Tibial nerve (tissue), 4 donors: ENCODE measurements at regions not wholly inside any gene's neighbourhood (a gene's known extent, or its start where the extent isn't known, plus 50 kb on each side); places are given as distances from the start of the nearest gene placed in this dataset.

Experiments used
- DNase-seq, 2 donors: peaks; one replicate each; pipeline ENCODE4 v3.0.0-alpha.2; 2019; ENCODE audit warnings: low spot score in 2 of 2
- H3K27ac ChIP-seq, 4 donors: fragments of 200-600 bp; sonication (generic) in 3 of 4; one replicate each; pipeline ENCODE4 v1.5.1; 2017 to 2019; ENCODE audit warnings: mild to moderate bottlenecking in 1 of 4
- H3K27me3 ChIP-seq, 2 donors: fragments of 200-600 bp; sonication (generic) in 1 of 2; one replicate each; pipeline versions ENCODE4 v1.5.1 to v1.6.0; 2017 to 2019
- H3K36me3 ChIP-seq, 3 donors: fragments of 200-600 bp; sonication (generic); one replicate each; pipeline ENCODE4 v1.5.1; 2018 to 2019
- H3K4me1 ChIP-seq, 4 donors: fragments of 200-600 bp; sonication (generic) in 3 of 4; one replicate each; pipeline ENCODE4 v1.5.1; 2017 to 2019
- H3K4me3 ChIP-seq, 4 donors: fragments of 200-600 bp; sonication (generic) in 3 of 4; one replicate each; pipeline ENCODE4 v1.5.1; 2017 to 2019; ENCODE audit warnings: mild to moderate bottlenecking in 1 of 4, moderate library complexity in 1 of 4
- H3K9me3 ChIP-seq, 4 donors: fragments of 200-600 bp; sonication (generic) in 3 of 4; one replicate each; pipeline ENCODE4 v1.5.1; 2017 to 2019
- EP300 ChIP-seq, 2 donors: sonication (generic); formaldehyde crosslinking; IDR thresholded peaks; one replicate each; pipeline ENCODE4 v1.6.1; 2017; ENCODE audit warnings: antibody characterized with exemption in 2 of 2, mild to moderate bottlenecking in 1 of 2
- POLR2A ChIP-seq, 2 donors: fragments of 450-650 bp; IDR thresholded peaks; one replicate each; pipeline ENCODE4 v1.6.1; 2017; ENCODE audit warnings: antibody characterized with exemption in 2 of 2, mild to moderate bottlenecking in 2 of 2, moderate library complexity in 2 of 2
- WGBS, 2 donors: methylation state at CpG; one replicate each; pipeline ENCODE4 v1.1.5; 2018; 5-methylcytosine and 5-hydroxymethylcytosine counted together
- TF ChIP-seq, protein P1 (sequence below), 5 experiments: fragments of 200-600 bp in 3 of 5; fragments of 450-650 bp in 2 of 5; sonication (generic) in 3 of 5; IDR thresholded peaks; one replicate each; pipeline ENCODE4 v1.5.1; 2016 to 2019; ENCODE audit warnings: antibody characterized with exemption in 5 of 5, mild to moderate bottlenecking in 3 of 5, moderate library complexity in 2 of 5

DNA sequence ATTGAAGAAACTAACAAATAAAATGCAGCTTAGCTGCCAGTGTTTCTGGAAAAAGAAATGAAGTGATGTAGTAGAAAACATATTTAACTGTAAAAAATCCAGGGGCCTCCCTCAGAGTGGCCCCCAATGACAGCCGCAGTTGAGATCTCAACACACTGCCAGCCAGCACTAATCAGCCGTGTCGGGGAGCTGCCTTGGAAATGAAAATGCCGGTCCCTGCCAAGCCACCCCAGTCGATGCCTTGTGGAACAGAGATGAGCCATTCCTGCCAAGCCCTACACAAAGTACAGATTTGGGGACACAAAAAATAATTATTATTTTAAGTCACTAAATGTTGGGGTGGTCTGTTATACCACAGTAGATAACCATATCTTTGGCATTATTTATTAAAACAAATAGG lies 1342.4 kb downstream of the EFNB2 start:
- no peaks in the 10 kb centered on the region for H3K36me3 ChIP-seq
- no peak overlapping the region for H3K4me3 ChIP-seq
- H3K27ac ChIP-seq, result no peak overlapping the region
- H3K27me3 ChIP-seq, result no peaks in the 10 kb centered on the region
- H3K4me1 ChIP-seq, result no peaks in the 10 kb centered on the region
- no peak for DNase-seq
- WGBS, 2 donors, result 79 to 83% methylated on average over 5 of the region's 5 CpGs
- no peaks in the 10 kb centered on the region for H3K9me3 ChIP-seq
- TF ChIP-seq EP300 (IDR thresholded peaks at IDR 0.05), result no peak
- no peak for TF ChIP-seq POLR2A (IDR thresholded peaks at IDR 0.05)
- TF ChIP-seq, protein P1, sequence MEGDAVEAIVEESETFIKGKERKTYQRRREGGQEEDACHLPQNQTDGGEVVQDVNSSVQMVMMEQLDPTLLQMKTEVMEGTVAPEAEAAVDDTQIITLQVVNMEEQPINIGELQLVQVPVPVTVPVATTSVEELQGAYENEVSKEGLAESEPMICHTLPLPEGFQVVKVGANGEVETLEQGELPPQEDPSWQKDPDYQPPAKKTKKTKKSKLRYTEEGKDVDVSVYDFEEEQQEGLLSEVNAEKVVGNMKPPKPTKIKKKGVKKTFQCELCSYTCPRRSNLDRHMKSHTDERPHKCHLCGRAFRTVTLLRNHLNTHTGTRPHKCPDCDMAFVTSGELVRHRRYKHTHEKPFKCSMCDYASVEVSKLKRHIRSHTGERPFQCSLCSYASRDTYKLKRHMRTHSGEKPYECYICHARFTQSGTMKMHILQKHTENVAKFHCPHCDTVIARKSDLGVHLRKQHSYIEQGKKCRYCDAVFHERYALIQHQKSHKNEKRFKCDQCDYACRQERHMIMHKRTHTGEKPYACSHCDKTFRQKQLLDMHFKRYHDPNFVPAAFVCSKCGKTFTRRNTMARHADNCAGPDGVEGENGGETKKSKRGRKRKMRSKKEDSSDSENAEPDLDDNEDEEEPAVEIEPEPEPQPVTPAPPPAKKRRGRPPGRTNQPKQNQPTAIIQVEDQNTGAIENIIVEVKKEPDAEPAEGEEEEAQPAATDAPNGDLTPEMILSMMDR (IDR thresholded peaks at IDR 0.05), result no peak

DNA sequence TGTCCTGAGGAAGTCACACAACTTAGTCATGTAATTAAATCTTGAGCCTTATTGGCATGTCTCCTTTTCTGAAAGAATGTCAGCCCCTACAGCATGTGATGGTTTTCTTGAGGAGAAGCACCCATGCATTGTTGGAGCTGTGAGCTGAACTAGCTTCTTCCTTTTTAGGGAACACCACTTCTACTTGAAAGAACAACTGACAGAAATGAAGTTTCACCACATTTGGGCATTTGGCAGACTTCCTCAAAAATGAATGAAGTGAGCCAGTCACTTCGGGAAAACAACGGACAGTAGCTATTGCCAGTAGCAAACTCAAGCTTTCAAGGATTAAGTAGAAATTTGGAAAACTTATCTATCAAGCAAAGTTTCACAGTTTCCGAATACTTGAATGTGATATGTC lies 1351.3 kb downstream of the EFNB2 start:
- TF ChIP-seq EP300 (IDR thresholded peaks at IDR 0.05) (no peak), POLR2A (IDR thresholded peaks at IDR 0.05) (no peak)
- TF ChIP-seq, protein P1 (IDR thresholded peaks at IDR 0.05), result no peak
- Histone ChIP-seq H3K4me1 (no peaks in the 10 kb centered on the region), H3K36me3 (no peaks in the 10 kb centered on the region), H3K4me3 (no peak overlapping the region), H3K27me3 (no peaks in the 10 kb centered on the region), H3K9me3 (no peaks in the 10 kb centered on the region), H3K27ac (no peak overlapping the region)
- no peak for DNase-seq
- 80 to 87% methylated on average over 3 of the region's 3 CpGs for WGBS, 2 donors

DNA sequence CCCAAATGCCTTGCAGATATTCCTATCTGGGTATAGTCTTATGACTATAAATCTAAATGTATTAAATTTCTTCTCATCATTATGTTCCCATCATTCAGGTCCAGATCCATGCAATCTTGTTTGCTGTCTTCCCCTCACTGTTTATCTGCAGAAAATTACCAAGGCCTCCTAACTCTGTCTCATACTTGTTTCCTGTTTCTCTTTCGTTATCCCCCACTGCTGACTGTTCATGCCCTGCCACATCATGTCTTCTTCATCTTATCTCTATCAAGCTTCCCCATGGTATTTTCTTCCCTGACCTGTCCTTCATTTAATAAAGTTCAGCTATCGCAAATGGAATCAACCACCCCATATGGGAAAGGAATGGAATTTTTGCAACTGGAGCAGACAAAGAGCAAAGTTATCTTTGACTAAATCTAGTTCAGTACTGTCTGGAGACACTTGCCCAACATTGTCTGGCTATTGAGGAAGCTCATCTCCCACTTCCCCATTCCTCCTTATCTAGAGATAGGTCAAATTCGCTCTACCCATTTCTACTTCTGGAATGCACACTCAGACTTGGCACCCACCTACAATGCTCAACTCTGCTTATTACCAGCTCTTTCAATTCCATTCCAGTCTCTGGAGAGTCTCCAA lies 1358.1 kb downstream of the EFNB2 start:
- Histone ChIP-seq H3K4me3 (no peak overlapping the region), H3K4me1 (peaks cover 0 to 8% (median 0%) of the 10 kb centered on the region in 4 donors), H3K36me3 (no peaks in the 10 kb centered on the region), H3K27me3 (no peaks in the 10 kb centered on the region), H3K27ac (no peak overlapping the region), H3K9me3 (no peaks in the 10 kb centered on the region)
- TF ChIP-seq, protein P1 (IDR thresholded peaks at IDR 0.05), result no peak
- no peak for TF ChIP-seq EP300 (IDR thresholded peaks at IDR 0.05)
- TF ChIP-seq POLR2A (IDR thresholded peaks at IDR 0.05), result no peak
- DNase-seq, result no peak
- WGBS, 2 donors, result 82 to 88% methylated on average over 3 of the region's 3 CpGs

DNA sequence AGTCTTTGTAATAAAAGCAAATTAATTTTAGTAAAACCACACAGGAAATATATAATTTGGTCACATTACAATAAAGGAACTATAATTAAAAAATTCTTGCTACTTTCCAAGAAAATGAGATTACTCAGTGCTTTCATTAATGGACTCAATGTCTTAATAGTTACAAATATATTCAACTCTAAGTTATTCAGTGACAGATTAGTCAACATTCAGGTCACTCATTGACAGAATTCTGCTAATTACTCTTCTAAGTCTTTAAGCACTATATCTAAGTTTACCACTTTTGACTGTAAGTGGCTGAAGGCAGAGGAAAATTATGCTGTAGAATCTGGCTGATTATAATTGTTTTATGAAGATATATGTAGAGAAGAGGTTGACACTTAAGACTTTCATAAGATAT lies 1365.0 kb downstream of the EFNB2 start:
- Histone ChIP-seq H3K36me3 (no peaks in the 10 kb centered on the region), H3K27ac (no peak overlapping the region), H3K4me1 (no peaks in the 10 kb centered on the region), H3K27me3 (no peaks in the 10 kb centered on the region), H3K9me3 (peaks cover 0 to 14% (median 4%) of the 10 kb centered on the region in 4 donors), H3K4me3 (no peak overlapping the region)
- DNase-seq, result no peak
- TF ChIP-seq POLR2A (IDR thresholded peaks at IDR 0.05), result no peak
- TF ChIP-seq EP300 (IDR thresholded peaks at IDR 0.05), result no peak
- TF ChIP-seq, protein P1 (IDR thresholded peaks at IDR 0.05), result no peak

DNA sequence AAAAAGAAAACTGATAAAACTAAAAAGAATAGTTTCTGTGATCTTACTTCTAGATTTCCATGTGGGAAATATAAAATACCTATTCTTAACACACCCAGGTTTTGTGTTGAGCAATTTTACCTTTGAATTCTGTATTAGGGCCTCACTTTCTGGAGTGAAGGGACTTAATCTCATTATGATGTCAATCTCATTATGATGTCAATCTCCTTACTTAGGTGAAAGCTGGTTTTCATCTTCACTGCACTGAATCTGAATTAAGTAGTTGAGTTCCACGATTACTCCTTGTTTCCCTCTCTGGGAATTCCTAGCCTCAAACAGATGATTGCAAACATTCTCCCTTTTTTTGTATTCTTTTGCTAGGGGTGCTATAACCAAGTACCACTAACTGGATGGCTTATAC lies 1367.2 kb downstream of the EFNB2 start:
- DNase-seq, result no peak
- H3K27me3 ChIP-seq, result no peaks in the 10 kb centered on the region

More for the DNA sequence above, 1367.2 kb downstream of the EFNB2 start:
- Histone ChIP-seq H3K36me3 (no peaks in the 10 kb centered on the region), H3K4me3 (no peak overlapping the region), H3K9me3 (peaks cover 0 to 14% (median 4%) of the 10 kb centered on the region in 4 donors), H3K4me1 (no peaks in the 10 kb centered on the region), H3K27ac (no peak overlapping the region)
- TF ChIP-seq POLR2A (IDR thresholded peaks at IDR 0.05), result no peak
- TF ChIP-seq, protein P1 (IDR thresholded peaks at IDR 0.05), result no peak
- no peak for TF ChIP-seq EP300 (IDR thresholded peaks at IDR 0.05)
- 70% methylated on average over 1 of the region's 1 CpG for WGBS, 2 donors
